LNCaP clone FGC (cell line): ENCODE measurements at regions not wholly inside any gene's neighbourhood (a gene's known extent, or its start where the extent isn't known, plus 50 kb on each side); places are given as distances from the start of the nearest gene placed in this dataset.

Source experiments
- DNase-seq: peaks from one replicate; pipeline ENCODE4 v3.0.0-alpha.2; 2011; ENCODE audit warnings: low read depth
- H3K4me3 ChIP-seq: 2 replicates; pipeline ENCODE4 v1.5.1; 2011; ENCODE audit warnings: mild to moderate bottlenecking, low read depth, low read length, control low read depth
- TF ChIP-seq, protein P1 (sequence below): IDR thresholded peaks from 2 replicates; pipeline ENCODE4 v1.5.1; 2012; ENCODE audit warnings: mild to moderate bottlenecking; ENCODE audit not compliant: control insufficient read depth, insufficient read depth; ENCODE audit errors: extremely low read depth

DNA sequence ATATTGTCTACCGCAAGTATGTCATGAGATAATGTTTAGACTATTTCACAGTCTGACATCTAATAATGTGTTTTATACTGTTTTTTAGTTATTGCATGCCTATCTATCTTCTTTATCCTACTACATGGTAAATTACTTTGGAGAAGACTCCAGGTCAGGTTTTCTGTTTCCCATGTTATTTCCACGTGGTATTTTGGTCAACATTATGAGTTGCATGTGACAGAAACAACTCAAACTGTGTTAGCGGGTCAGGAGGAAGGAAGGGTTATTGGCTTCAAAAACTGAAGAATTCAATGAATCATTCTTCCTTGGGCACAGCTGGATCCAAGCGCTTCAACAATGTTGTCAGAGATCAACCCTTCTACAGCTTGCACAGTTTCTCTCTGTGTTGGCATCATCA is 252.1 kb upstream of the CCNG1 start:
- no peak overlapping the region for H3K4me3 ChIP-seq
- TF ChIP-seq, protein P1, sequence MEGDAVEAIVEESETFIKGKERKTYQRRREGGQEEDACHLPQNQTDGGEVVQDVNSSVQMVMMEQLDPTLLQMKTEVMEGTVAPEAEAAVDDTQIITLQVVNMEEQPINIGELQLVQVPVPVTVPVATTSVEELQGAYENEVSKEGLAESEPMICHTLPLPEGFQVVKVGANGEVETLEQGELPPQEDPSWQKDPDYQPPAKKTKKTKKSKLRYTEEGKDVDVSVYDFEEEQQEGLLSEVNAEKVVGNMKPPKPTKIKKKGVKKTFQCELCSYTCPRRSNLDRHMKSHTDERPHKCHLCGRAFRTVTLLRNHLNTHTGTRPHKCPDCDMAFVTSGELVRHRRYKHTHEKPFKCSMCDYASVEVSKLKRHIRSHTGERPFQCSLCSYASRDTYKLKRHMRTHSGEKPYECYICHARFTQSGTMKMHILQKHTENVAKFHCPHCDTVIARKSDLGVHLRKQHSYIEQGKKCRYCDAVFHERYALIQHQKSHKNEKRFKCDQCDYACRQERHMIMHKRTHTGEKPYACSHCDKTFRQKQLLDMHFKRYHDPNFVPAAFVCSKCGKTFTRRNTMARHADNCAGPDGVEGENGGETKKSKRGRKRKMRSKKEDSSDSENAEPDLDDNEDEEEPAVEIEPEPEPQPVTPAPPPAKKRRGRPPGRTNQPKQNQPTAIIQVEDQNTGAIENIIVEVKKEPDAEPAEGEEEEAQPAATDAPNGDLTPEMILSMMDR = no peak
- no peak for DNase-seq

DNA sequence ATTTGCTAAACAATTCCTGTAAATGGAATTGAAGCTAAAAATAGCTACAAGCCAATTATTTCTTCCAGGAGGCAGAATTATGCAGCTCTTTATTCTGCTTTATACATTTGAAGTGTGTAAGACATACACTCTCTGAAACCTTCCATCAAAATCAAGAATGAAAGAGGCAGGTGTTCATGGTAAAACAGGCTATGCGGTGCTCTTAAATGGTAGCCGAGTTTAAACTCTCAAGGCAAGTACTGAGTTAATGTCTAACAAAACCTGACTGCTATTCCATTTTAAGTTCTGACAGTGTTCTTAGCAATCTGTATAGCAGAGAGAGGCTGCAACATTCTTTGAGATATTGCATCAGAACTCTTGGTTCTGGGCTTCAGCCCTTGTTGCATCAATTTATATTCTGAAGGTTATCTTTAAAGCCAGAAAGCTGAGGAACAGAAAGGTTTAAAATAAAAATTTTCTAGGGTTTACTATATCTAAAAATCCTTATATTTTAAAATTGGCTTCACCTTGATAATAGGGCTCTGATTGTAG is 248.3 kb upstream of the CCNG1 start:
- no peak for DNase-seq
- TF ChIP-seq, protein P1 = no peak
- no peak overlapping the region for H3K4me3 ChIP-seq

DNA sequence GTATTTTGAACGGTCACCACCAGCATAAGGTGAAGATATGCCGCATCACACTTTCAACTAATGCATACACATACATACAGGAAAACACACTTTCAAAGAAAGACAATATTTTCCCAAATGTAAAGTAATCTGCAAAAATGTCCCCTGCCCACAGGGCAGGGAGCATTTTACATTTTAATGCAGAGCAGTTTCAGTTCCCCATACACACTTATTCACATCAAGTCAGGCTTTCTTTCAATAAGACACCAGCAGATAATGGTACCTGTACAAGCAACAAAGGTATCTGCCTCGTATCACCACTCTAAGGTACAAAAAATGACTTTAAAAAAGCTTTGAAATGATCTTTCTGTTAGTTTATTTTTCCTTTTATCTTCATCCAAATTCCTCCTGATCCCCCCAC is 247.1 kb upstream of the CCNG1 start:
- no peak for DNase-seq
- TF ChIP-seq, protein P1 = no peak
- no peak overlapping the region for H3K4me3 ChIP-seq

DNA sequence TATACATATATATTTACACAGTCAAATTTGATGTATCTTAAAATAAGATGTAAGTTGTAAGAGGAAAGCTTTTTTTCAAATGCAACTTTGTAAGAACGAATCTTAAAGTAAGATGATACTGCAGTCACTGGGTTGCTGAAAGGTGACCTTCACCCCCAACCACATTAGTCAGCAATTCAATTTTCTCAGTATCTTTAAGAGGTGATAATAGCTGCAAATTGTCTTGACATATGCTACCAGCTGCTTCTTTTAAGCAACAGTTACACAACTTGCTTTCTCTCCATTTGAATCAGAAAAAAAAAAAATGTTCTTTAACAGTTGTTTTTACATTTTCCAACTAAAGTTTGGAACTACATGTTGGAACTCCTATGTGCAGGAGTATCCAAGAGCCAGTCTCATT is 246.6 kb upstream of the CCNG1 start:
- DNase-seq = no peak
- no peak overlapping the region for H3K4me3 ChIP-seq
- TF ChIP-seq, protein P1 = no peak

DNA sequence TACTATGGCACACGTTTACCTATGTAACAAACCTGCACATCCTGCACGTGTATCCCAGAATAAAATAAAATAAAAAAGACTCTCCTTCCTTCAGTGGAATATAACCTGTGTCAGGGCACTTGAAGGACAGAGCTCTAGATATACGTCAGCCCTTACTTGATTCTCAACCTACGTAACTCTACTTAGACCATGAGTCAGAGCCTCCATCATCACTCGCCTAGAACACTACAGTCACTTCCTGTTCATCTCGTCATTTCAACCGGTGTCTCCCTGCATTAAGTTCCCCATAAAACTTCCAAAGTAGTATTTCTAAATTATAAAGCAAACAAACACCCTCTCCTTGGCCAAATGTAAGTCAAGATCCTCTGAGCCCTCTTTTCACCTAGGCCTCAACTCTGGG is 243.5 kb upstream of the CCNG1 start:
- TF ChIP-seq, protein P1 = no peak
- H3K4me3 ChIP-seq = no peak overlapping the region
- DNase-seq = no peak

DNA sequence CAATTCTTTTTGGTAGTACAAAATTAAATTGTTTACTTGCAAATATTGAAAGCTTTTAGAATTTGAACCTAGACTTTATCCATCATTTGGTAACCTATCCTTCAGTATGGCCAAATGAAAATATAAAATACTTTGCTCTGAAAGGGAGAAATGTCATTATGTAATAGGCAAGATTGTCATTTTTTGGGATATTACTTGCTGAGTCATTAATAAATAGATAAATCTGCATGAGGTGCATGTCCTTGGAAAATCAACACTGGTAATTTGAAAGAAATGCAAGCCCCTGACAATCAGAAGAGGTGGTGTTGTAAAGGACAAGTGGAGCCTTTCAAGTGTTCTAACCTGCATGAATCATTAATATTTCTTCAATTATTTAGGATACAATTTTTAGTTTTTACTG is 231.8 kb upstream of the CCNG1 start:
- DNase-seq = no peak
- no peak overlapping the region for H3K4me3 ChIP-seq
- TF ChIP-seq, protein P1 = no peak

DNA sequence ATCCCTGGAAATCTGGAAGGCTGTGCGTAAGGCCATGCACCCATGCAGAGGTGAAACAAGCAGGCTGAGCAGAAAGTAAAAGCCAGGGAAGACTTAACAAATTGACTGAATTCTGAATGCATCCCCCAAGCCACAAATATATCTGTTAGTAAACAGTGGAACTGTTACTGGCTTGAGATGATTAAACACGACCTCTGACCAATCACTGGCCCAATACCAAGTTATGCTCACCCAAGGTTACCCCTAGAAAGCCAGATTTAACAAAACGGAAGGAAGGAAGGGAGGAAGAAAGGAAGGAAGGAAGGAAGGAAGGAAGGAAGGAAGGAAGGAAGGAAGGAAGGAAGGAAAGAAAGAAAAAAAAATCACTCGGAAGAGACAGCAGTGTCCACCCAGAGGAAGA is 215.8 kb upstream of the CCNG1 start:
- DNase-seq = no peak
- TF ChIP-seq, protein P1 = no peak
- H3K4me3 ChIP-seq = no peak overlapping the region
